ENCODE measurements at regions not wholly inside any gene's neighbourhood (a gene's known extent, or its start where the extent isn't known, plus 50 kb on each side); places are given as distances from the start of the nearest gene placed in this dataset.
A peak's percentile ranks its signal among the peaks of the same experiment; 100 is the strongest.

GRCh38 chr3:70857916-70858315 is 545.5 kb upstream of the MDFIC2 start:
- TF ChIP-seq TSHZ2 (CRISPR knock-in tag; IDR thresholded peaks at IDR 0.05) (no peak), ZNF70 (CRISPR knock-in tag; IDR thresholded peaks at IDR 0.05) (no peak), SNAI2 (CRISPR knock-in tag; IDR thresholded peaks at IDR 0.05) (no peak), BACH2 (CRISPR knock-in tag; IDR thresholded peaks at IDR 0.05; ENCODE audit: borderline replicate concordance) (no peak), ZFP30 (CRISPR knock-in tag; IDR thresholded peaks at IDR 0.05) (no peak), CSDC2 (CRISPR knock-in tag; IDR thresholded peaks at IDR 0.05) (no peak), TCF4 (CRISPR knock-in tag; IDR thresholded peaks at IDR 0.05; ENCODE audit: borderline replicate concordance) (no peak)
- peak; percentile 31; the same call in 1 of the 3 replicates for ATAC-seq

GRCh38 chr3:70856414-70857162 is 544.1 kb upstream of the MDFIC2 start:
- TF ChIP-seq SNAI2 (CRISPR knock-in tag; IDR thresholded peaks at IDR 0.05): no peak
- no peak for TF ChIP-seq BACH2 (CRISPR knock-in tag; IDR thresholded peaks at IDR 0.05; ENCODE audit: borderline replicate concordance)
- TF ChIP-seq ISL1 (CRISPR knock-in tag; IDR thresholded peaks at IDR 0.05): no peak
- no peak for TF ChIP-seq ARNTL (CRISPR knock-in tag; IDR thresholded peaks at IDR 0.05; ENCODE audit: borderline replicate concordance, low read depth)
- no peak for TF ChIP-seq ZNF8 (CRISPR knock-in tag; IDR thresholded peaks at IDR 0.05)
- peak; percentile 76; the same call in 1 of the 2 replicates for TF ChIP-seq TOX (CRISPR knock-in tag; IDR thresholded peaks at IDR 0.05; ENCODE audit: borderline replicate concordance)
- ATAC-seq: peak; percentile 80

- TF ChIP-seq ZFP30 (CRISPR knock-in tag; IDR thresholded peaks at IDR 0.05) (no peak), GLIS3 (CRISPR knock-in tag; IDR thresholded peaks at IDR 0.05) (no peak), OSR1 (CRISPR knock-in tag; IDR thresholded peaks at IDR 0.05) (no peak), ZFP3 (CRISPR knock-in tag; IDR thresholded peaks at IDR 0.05) (no peak), CSRNP3 (CRISPR knock-in tag; IDR thresholded peaks at IDR 0.05) (no peak), CSDC2 (CRISPR knock-in tag; IDR thresholded peaks at IDR 0.05) (no peak), ZC3H10 (CRISPR knock-in tag; IDR thresholded peaks at IDR 0.05) (no peak), CREB5 (CRISPR knock-in tag; IDR thresholded peaks at IDR 0.05; ENCODE audit: low read depth) (no peak)
- no peak for ATAC-seq
These were observed 542.7 kb upstream of the MDFIC2 start for GRCh38 chr3:70855149-70855548.

GRCh38 chr3:70854108-70854507 is 541.7 kb upstream of the MDFIC2 start:
- ATAC-seq: no peak
- TF ChIP-seq ISL1 (CRISPR knock-in tag; IDR thresholded peaks at IDR 0.05) (no peak), CSDC2 (CRISPR knock-in tag; IDR thresholded peaks at IDR 0.05) (no peak), ZNF565 (CRISPR knock-in tag; conservative IDR thresholded peaks at IDR 0.05; ENCODE audit: low read depth) (no peak), CREB5 (CRISPR knock-in tag; IDR thresholded peaks at IDR 0.05; ENCODE audit: low read depth) (no peak), TCF4 (CRISPR knock-in tag; IDR thresholded peaks at IDR 0.05; ENCODE audit: borderline replicate concordance) (no peak), ZFP3 (CRISPR knock-in tag; IDR thresholded peaks at IDR 0.05) (no peak), ARNTL (CRISPR knock-in tag; IDR thresholded peaks at IDR 0.05; ENCODE audit: borderline replicate concordance, low read depth) (no peak), ZNF70 (CRISPR knock-in tag; IDR thresholded peaks at IDR 0.05) (no peak), RARB (CRISPR knock-in tag; IDR thresholded peaks at IDR 0.05) (no peak), ZFP30 (CRISPR knock-in tag; IDR thresholded peaks at IDR 0.05) (no peak), ZNF8 (CRISPR knock-in tag; IDR thresholded peaks at IDR 0.05) (no peak), OSR1 (CRISPR knock-in tag; IDR thresholded peaks at IDR 0.05) (no peak)
